ENCODE measurements at regions not wholly inside any gene's neighbourhood (a gene's known extent, or its start where the extent isn't known, plus 50 kb on each side); places are given as distances from the start of the nearest gene placed in this dataset.

- Histone ChIP-seq H3K4me3 (no peak overlapping the region), H4K20me1 (ENCODE audit: control insufficient read depth, insufficient read depth) (no peaks in the 10 kb centered on the region), H3K36me3 (ENCODE audit: control insufficient read depth in 2 of 2, insufficient read depth in 2 of 2, low read length in 1 of 2) (no peaks in the 10 kb centered on the region), H3K27me3 (replicated peaks in 1 of 2; ENCODE audit: control insufficient read depth in 2 of 2, insufficient read depth in 2 of 2, low read length in 1 of 2) (no peaks in the 10 kb centered on the region), H3K27ac (ENCODE audit: control insufficient read depth, insufficient read depth) (no peak overlapping the region), H3K4me1 (ENCODE audit: control insufficient read depth, insufficient read depth, low read length) (no peaks in the 10 kb centered on the region), H3K9ac (ENCODE audit: control insufficient read depth, insufficient read depth, low read length) (no peak overlapping the region), H3K9me3 (replicated peaks; ENCODE audit: control insufficient read depth, insufficient read depth, low read length) (no peaks in the 10 kb centered on the region), H2AFZ (ENCODE audit: control insufficient read depth, low read depth, low read length) (no peak overlapping the region), H3K4me2 (ENCODE audit: control insufficient read depth, insufficient read depth) (no peak overlapping the region), H3K79me2 (ENCODE audit: control insufficient read depth, insufficient read depth, low read length) (no peaks in the 10 kb centered on the region)
- no peak for ATAC-seq
- no TSS peak for BruUV-seq (replicated peaks)
- WGBS (ENCODE audit: insufficient coverage, insufficient replicate concordance, low lambda C conversion rate, missing lambda C conversion rate): 37% methylated on average over 5 of the region's 5 CpGs
- TF ChIP-seq YBX1 (IDR thresholded peaks at IDR 0.05) (no peak), TARDBP (IDR thresholded peaks at IDR 0.05; ENCODE audit: borderline replicate concordance) (no peak), IRF5 (IDR thresholded peaks at IDR 0.05; ENCODE audit: borderline replicate concordance) (no peak), EP300 (IDR thresholded peaks at IDR 0.05; ENCODE audit: borderline replicate concordance in 1 of 2, control insufficient read depth in 1 of 2, low read depth in 2 of 2, low read length in 2 of 2) (no peak), MEF2B (IDR thresholded peaks at IDR 0.05; ENCODE audit: partially characterized antibody, poor library complexity, severe bottlenecking) (no peak), SKIL (IDR thresholded peaks at IDR 0.05; ENCODE audit: low read depth, poor library complexity, severe bottlenecking) (no peak), DPF2 (IDR thresholded peaks at IDR 0.05) (no peak), ZBED1 (IDR thresholded peaks at IDR 0.05; ENCODE audit: borderline replicate concordance) (no peak), RBBP5 (conservative IDR thresholded peaks at IDR 0.05) (no peak), POLR2A (IDR thresholded peaks at IDR 0.05; ENCODE audit: low read depth, low read length) (no peak), SP1 (IDR thresholded peaks at IDR 0.05; ENCODE audit: low read depth, low read length) (no peak), GATAD2B (conservative IDR thresholded peaks at IDR 0.05; ENCODE audit: low read depth) (no peak), IKZF1 (conservative IDR thresholded peaks at IDR 0.05) (no peak)
- SMC1A ChIA-PET (ENCODE audit: uncharacterized antibody, unreplicated experiment): no interaction called here
- RAD21 ChIA-PET (ENCODE audit: unreplicated experiment): no interaction called here
- CTCF ChIA-PET: no interaction called here
- in situ Hi-C loops (cut with MboI) (no loop called here), intact Hi-C loops (cut with micrococcal nuclease; ENCODE audit: unreplicated experiment) (no loop called here)
- POLR2A ChIA-PET: no interaction called here
- DNase-seq (ENCODE audit: low read depth, low spot score): no peak
- FAIRE-seq: no peak
Observed at GRCh38 chr7:53699215-53699837, 663.9 kb downstream of the POM121L12 start.

Data from GM12878 (cell line).